Osteoblast (primary cell): ENCODE measurements at regions not wholly inside any gene's neighbourhood (a gene's known extent, or its start where the extent isn't known, plus 50 kb on each side); places are given as distances from the start of the nearest gene placed in this dataset.

ENCODE experiments used
- DNase-seq: peaks from one replicate; pipeline ENCODE4 v3.0.0; 2011; ENCODE audit warnings: low spot score, mixed read lengths; ENCODE audit not compliant: insufficient read length; ENCODE audit errors: missing footprints
- H2AFZ ChIP-seq: 2 replicates; pipeline ENCODE4 v1.6.0; 2011; ENCODE audit warnings: mild to moderate bottlenecking, low read length
- H3K27ac ChIP-seq: 2 replicates; pipeline ENCODE4 v1.5.1; 2011; ENCODE audit warnings: mild to moderate bottlenecking, low read depth, low read length, moderate library complexity
- H3K27me3 ChIP-seq: 2 replicates; pipeline ENCODE4 v1.6.0; 2012; ENCODE audit warnings: mild to moderate bottlenecking, control low read depth, inconsistent platforms, low read length, moderate library complexity; ENCODE audit not compliant: insufficient read depth
- H3K36me3 ChIP-seq: 2 replicates; pipeline ENCODE4 v1.5.1; 2011; ENCODE audit warnings: mild to moderate bottlenecking, low read length, control low read depth, moderate library complexity; ENCODE audit not compliant: insufficient read depth
- H3K4me1 ChIP-seq: 2 replicates; pipeline ENCODE4 v1.5.1; 2011; ENCODE audit warnings: mild to moderate bottlenecking, low read length, control low read depth, moderate library complexity; ENCODE audit not compliant: insufficient read depth
- H3K4me2 ChIP-seq: 2 replicates; pipeline ENCODE4 v1.6.0; 2011; ENCODE audit warnings: mild to moderate bottlenecking, low read length; ENCODE audit not compliant: insufficient read depth
- H3K4me3 ChIP-seq: fragments of 200-600 bp; sonication (generic); 3 replicates; pipeline ENCODE4 v1.5.1; 2012; ENCODE audit warnings: mild to moderate bottlenecking, low read length, inconsistent platforms; ENCODE audit not compliant: insufficient read depth
- H3K79me2 ChIP-seq: 2 replicates; pipeline ENCODE4 v1.6.0; 2012; ENCODE audit warnings: mild to moderate bottlenecking, low read length, control low read depth, inconsistent platforms; ENCODE audit not compliant: insufficient read depth
- H3K9me3 ChIP-seq: 2 replicates; pipeline ENCODE4 v1.5.1; 2011; ENCODE audit warnings: low read depth, low read length, control low read depth
- H4K20me1 ChIP-seq: 2 replicates; pipeline ENCODE4 v1.6.0; 2012; ENCODE audit warnings: mild to moderate bottlenecking, low read length, control low read depth; ENCODE audit not compliant: insufficient read depth
- CTCF ChIP-seq: IDR thresholded peaks from 2 replicates; pipeline ENCODE4 v1.5.1; 2011; ENCODE audit warnings: mild to moderate bottlenecking, low read depth, low read length, moderate library complexity; ENCODE audit errors: extremely low read depth

GRCh38 chr2:18745431-18746272 lies 156.3 kb upstream of the NT5C1B start:
- DNase-seq = no peak
- no peak overlapping the region for H3K27ac ChIP-seq

GRCh38 chr2:18741895-18742732 lies 152.7 kb upstream of the NT5C1B start:
- H3K4me3 ChIP-seq = no peak overlapping the region
- H3K27ac ChIP-seq = no peak overlapping the region
- no peaks in the 10 kb centered on the region for H3K27me3 ChIP-seq
- no peaks in the 10 kb centered on the region for H3K9me3 ChIP-seq
- DNase-seq = no peak
- H3K4me1 ChIP-seq = no peaks in the 10 kb centered on the region
- H3K79me2 ChIP-seq = no peaks in the 10 kb centered on the region
- no peak overlapping the region for H3K4me2 ChIP-seq
- peak; percentile 32 for TF ChIP-seq CTCF
- H2AFZ ChIP-seq = peak overlapping the region; percentile 37
- H4K20me1 ChIP-seq = no peaks in the 10 kb centered on the region
- H3K36me3 ChIP-seq = no peaks in the 10 kb centered on the region

More at GRCh38 chr2:18745431-18746272, 156.3 kb upstream of the NT5C1B start:
- H3K9me3 ChIP-seq = no peaks in the 10 kb centered on the region
- no peaks in the 10 kb centered on the region for H3K27me3 ChIP-seq
- no peak overlapping the region for H3K4me3 ChIP-seq
- H3K36me3 ChIP-seq = no peaks in the 10 kb centered on the region
- no peak for TF ChIP-seq CTCF
- no peaks in the 10 kb centered on the region for H4K20me1 ChIP-seq
- H2AFZ ChIP-seq = no peak overlapping the region
- H3K79me2 ChIP-seq = no peaks in the 10 kb centered on the region
- H3K4me1 ChIP-seq = peaks cover 3% of the 10 kb centered on the region
- no peak overlapping the region for H3K4me2 ChIP-seq

- H3K79me2 ChIP-seq = no peaks in the 10 kb centered on the region
- no peak overlapping the region for H3K4me3 ChIP-seq
- no peaks in the 10 kb centered on the region for H3K36me3 ChIP-seq
- H3K27me3 ChIP-seq = no peaks in the 10 kb centered on the region
- no peaks in the 10 kb centered on the region for H3K9me3 ChIP-seq
- no peak for TF ChIP-seq CTCF
- no peaks in the 10 kb centered on the region for H4K20me1 ChIP-seq
- no peak for DNase-seq
- no peak overlapping the region for H2AFZ ChIP-seq
- no peak overlapping the region for H3K4me2 ChIP-seq
- no peaks in the 10 kb centered on the region for H3K4me1 ChIP-seq
- H3K27ac ChIP-seq = no peak overlapping the region
Observed at GRCh38 chr2:18741191-18741590, 151.8 kb upstream of the NT5C1B start.

- Histone ChIP-seq H2AFZ (no peak overlapping the region), H4K20me1 (no peaks in the 10 kb centered on the region), H3K4me1 (no peaks in the 10 kb centered on the region), H3K4me2 (no peak overlapping the region), H3K27ac (no peak overlapping the region), H3K79me2 (no peaks in the 10 kb centered on the region), H3K9me3 (no peaks in the 10 kb centered on the region), H3K27me3 (no peaks in the 10 kb centered on the region), H3K4me3 (no peak overlapping the region), H3K36me3 (no peaks in the 10 kb centered on the region)
- DNase-seq = no peak
- TF ChIP-seq CTCF = no peak
Observed at GRCh38 chr2:18740474-18740881, 151.1 kb upstream of the NT5C1B start.
